ENCODE measurements at regions not wholly inside any gene's neighbourhood (a gene's known extent, or its start where the extent isn't known, plus 50 kb on each side); places are given as distances from the start of the nearest gene placed in this dataset.

GRCh38 chr6:149149653-149150052 lies 167.9 kb upstream of the TAB2 start:
- no peak for DNase-seq (ENCODE audit: low read depth)

- no peak for DNase-seq (ENCODE audit: low read depth)
These were observed 167.2 kb upstream of the TAB2 start for GRCh38 chr6:149150301-149150700.

- no peak for DNase-seq (ENCODE audit: low read depth)
These were observed 166.6 kb upstream of the TAB2 start for GRCh38 chr6:149150801-149151398.

- no peak for DNase-seq (ENCODE audit: low read depth)
These were observed 165.0 kb upstream of the TAB2 start for GRCh38 chr6:149152521-149152920.

- no peak for DNase-seq (ENCODE audit: low read depth)
These were observed 164.4 kb upstream of the TAB2 start for GRCh38 chr6:149153100-149153499.

GRCh38 chr6:149153693-149154092 lies 163.8 kb upstream of the TAB2 start:
- DNase-seq (ENCODE audit: low read depth): no peak

- DNase-seq (ENCODE audit: low read depth): no peak
These were observed 163.2 kb upstream of the TAB2 start for GRCh38 chr6:149154261-149154821.

- DNase-seq (ENCODE audit: low read depth): no peak
These were observed 160.4 kb upstream of the TAB2 start for GRCh38 chr6:149157126-149157525.

- DNase-seq (ENCODE audit: low read depth): no peak
These were observed 159.4 kb upstream of the TAB2 start for GRCh38 chr6:149158076-149158475.

- no peak for DNase-seq (ENCODE audit: low read depth)
These were observed 156.6 kb upstream of the TAB2 start for GRCh38 chr6:149160943-149161342.

GRCh38 chr6:149162924-149163323 lies 154.6 kb upstream of the TAB2 start:
- DNase-seq (ENCODE audit: low read depth): no peak

GRCh38 chr6:149164199-149164750 lies 153.2 kb upstream of the TAB2 start:
- DNase-seq (ENCODE audit: low read depth): no peak

GRCh38 chr6:149166336-149166735 lies 151.2 kb upstream of the TAB2 start:
- no peak for DNase-seq (ENCODE audit: low read depth)

- DNase-seq (ENCODE audit: low read depth): no peak
These were observed 150.8 kb upstream of the TAB2 start for GRCh38 chr6:149166747-149167146.

- no peak for DNase-seq (ENCODE audit: low read depth)
These were observed 148.5 kb upstream of the TAB2 start for GRCh38 chr6:149168968-149169367.

GRCh38 chr6:149169761-149170511 lies 147.6 kb upstream of the TAB2 start:
- DNase-seq (ENCODE audit: low read depth): no peak

GRCh38 chr6:149170564-149171452 lies 146.7 kb upstream of the TAB2 start:
- peak; percentile 20 for DNase-seq (ENCODE audit: low read depth)

GRCh38 chr6:149173222-149173621 lies 144.3 kb upstream of the TAB2 start:
- no peak for DNase-seq (ENCODE audit: low read depth)

GRCh38 chr6:149174962-149175361 lies 142.6 kb upstream of the TAB2 start:
- DNase-seq (ENCODE audit: low read depth): no peak

- DNase-seq (ENCODE audit: low read depth): no peak
These were observed 140.4 kb upstream of the TAB2 start for GRCh38 chr6:149176971-149177667.

GRCh38 chr6:149179431-149179830 lies 138.1 kb upstream of the TAB2 start:
- no peak for DNase-seq (ENCODE audit: low read depth)

All from forelimb muscle (tissue), 1 donor.